ENCODE measurements at regions not wholly inside any gene's neighbourhood (a gene's known extent, or its start where the extent isn't known, plus 50 kb on each side); places are given as distances from the start of the nearest gene placed in this dataset.

DNA sequence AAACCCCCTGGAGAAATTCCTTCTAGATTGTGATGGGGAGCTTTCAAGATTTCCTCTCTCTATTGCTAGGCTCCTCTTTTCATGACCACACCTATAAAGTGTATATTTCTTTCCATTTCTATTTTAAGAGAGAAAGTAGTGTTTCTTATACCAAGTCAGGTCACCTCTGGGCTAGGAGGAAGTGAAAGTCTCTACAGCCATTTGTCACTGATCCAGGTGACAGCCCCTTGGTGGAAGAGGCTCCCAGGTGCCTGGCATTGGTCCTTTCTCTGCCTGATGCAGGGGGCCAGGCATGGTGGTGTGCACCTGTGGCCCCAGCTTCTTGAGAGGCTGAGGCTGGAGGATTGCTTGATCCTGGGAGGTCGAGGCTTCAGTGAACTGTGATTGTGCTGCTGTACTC, 64.7 kb downstream of the DHCR7 start:
- Histone ChIP-seq H3K9ac (ENCODE audit: low read length in 2 of 2) (no peak overlapping the region), H3K36me3 (ENCODE audit: control insufficient read depth in 2 of 2, insufficient read depth in 2 of 2, low read length in 2 of 2) (no peaks in the 10 kb centered on the region), H3K27ac (ENCODE audit: low read length) (no peak overlapping the region), H3K9me3 (ENCODE audit: control insufficient read depth in 2 of 2, low read length in 2 of 2) (peaks cover 0 to 3% of the 10 kb centered on the region in 2 donors), H3K27me3 (ENCODE audit: control insufficient read depth in 1 of 2, insufficient read depth in 2 of 2, low read length in 2 of 2) (peaks cover under 1 to 11% of the 10 kb centered on the region in 2 donors), H3K4me1 (ENCODE audit: control insufficient read depth, insufficient read depth, low read length) (no peaks in the 10 kb centered on the region), H3K4me3 (ENCODE audit: low read length in 2 of 2) (no peak overlapping the region)

DNA sequence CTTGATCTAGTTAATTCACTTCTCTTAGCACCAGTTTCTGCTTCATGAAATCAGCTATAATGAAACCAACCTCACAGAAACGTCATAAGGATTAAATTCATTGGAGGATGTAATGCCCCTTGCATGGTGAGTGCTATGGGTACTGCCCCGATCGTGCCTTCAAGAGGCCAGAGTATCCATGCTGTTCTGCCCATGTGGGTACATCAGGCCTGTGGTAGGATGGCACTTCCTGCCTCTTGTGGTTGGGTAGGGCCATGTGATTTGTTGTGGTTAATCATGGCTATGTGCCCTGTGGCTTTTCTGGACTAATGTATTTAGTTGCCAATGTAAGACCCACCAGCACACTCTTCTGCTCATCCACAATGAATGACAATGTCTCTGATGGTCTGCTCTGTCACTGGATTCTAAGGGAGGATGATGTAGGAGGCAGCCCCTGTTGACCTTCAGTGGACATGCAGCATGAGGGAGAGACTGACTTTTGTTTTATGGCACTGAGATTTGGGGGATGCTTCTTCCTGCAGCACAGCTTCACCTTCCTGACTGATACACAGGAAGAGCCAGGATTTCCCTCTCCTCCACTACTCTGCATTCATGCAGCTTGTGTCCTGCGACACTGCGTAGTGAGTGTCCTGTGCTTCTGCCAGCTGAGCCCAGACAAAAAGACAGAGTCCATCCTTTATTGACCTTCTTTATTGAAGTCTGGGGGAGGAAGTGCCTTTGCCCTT, 66.2 kb downstream of the DHCR7 start:
- Histone ChIP-seq H3K9ac (ENCODE audit: low read length in 2 of 2) (no peak overlapping the region), H3K4me3 (ENCODE audit: low read length in 2 of 2) (no peak overlapping the region), H3K27me3 (ENCODE audit: control insufficient read depth in 1 of 2, insufficient read depth in 2 of 2, low read length in 2 of 2) (peaks cover 0 to 8% of the 10 kb centered on the region in 2 donors), H3K9me3 (ENCODE audit: control insufficient read depth in 2 of 2, low read length in 2 of 2) (peaks cover 0 to 3% of the 10 kb centered on the region in 2 donors), H3K4me1 (ENCODE audit: control insufficient read depth, insufficient read depth, low read length) (no peaks in the 10 kb centered on the region), H3K36me3 (ENCODE audit: control insufficient read depth in 2 of 2, insufficient read depth in 2 of 2, low read length in 2 of 2) (no peaks in the 10 kb centered on the region), H3K27ac (ENCODE audit: low read length) (no peak overlapping the region)

DNA sequence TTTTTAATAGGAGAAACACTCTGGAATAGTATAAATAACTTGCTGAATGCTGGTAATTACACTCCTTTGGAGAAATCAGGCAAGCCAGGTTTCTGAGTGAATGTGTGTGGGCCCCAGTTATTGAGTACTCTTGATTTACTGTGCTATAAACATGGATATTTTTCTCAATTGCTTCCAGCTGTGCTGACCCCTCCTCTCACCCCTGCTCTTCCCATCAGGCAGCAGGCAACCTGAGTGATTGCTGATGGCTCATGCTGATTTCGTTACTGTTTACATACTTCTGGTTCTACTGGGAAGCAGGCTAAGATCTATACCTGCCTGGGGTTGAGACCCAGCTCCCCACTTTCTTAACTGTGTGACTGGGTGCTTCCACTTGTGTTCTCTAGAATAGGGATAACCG, 68.5 kb downstream of the DHCR7 start:
- Histone ChIP-seq H3K9ac (ENCODE audit: low read length in 2 of 2) (no peak overlapping the region), H3K27me3 (ENCODE audit: control insufficient read depth in 1 of 2, insufficient read depth in 2 of 2, low read length in 2 of 2) (peaks cover 2 to 5% of the 10 kb centered on the region in 2 donors), H3K27ac (ENCODE audit: low read length) (no peak overlapping the region), H3K36me3 (ENCODE audit: control insufficient read depth in 2 of 2, insufficient read depth in 2 of 2, low read length in 2 of 2) (no peaks in the 10 kb centered on the region), H3K4me1 (ENCODE audit: control insufficient read depth, insufficient read depth, low read length) (no peaks in the 10 kb centered on the region), H3K9me3 (ENCODE audit: control insufficient read depth in 2 of 2, low read length in 2 of 2) (peaks cover 0 to 3% of the 10 kb centered on the region in 2 donors), H3K4me3 (ENCODE audit: low read length in 2 of 2) (no peak overlapping the region)

DNA sequence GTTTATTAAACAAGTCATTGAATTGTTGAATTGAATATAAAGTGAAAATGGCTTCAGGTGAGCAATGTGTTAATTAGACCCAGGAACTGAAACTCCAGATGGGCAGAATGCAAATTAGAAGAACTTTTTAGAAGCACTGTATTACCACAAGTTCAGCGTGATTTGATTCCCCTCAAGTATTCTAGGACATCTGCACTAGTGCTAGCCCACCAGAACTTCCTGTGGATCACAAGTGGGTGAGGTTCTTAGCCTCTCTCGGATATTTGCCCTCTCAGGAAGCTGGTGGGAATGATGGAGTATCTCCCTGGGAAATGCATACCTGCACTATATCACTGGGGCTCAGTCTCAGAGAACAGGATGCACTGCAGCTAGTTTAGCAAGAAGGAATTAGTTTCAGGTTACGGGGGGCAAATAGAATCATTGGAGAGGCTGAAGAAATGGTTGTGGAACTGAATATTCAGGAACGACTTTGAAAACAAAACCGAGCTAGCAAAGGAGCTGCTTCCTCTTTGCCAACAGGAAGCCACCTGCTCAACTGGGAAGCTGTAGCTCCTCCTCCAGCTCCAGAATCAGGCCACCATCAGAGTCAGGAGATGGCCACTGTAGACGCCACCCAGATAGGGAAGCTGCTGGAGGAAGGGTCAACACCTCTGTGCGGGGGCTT, 74.3 kb downstream of the DHCR7 start:
- peaks cover 2 to 5% of the 10 kb centered on the region in 2 donors for H3K27me3 ChIP-seq (ENCODE audit: control insufficient read depth in 1 of 2, insufficient read depth in 2 of 2, low read length in 2 of 2)
- H3K36me3 ChIP-seq (ENCODE audit: control insufficient read depth in 2 of 2, insufficient read depth in 2 of 2, low read length in 2 of 2), result no peaks in the 10 kb centered on the region
- H3K27ac ChIP-seq (ENCODE audit: low read length), result no peak overlapping the region
- no peaks in the 10 kb centered on the region for H3K4me1 ChIP-seq (ENCODE audit: control insufficient read depth, insufficient read depth, low read length)
- H3K4me3 ChIP-seq (ENCODE audit: low read length in 2 of 2), result no peak overlapping the region
- no peaks in the 10 kb centered on the region for H3K9me3 ChIP-seq (ENCODE audit: control insufficient read depth in 2 of 2, low read length in 2 of 2)
- no peak overlapping the region for H3K9ac ChIP-seq (ENCODE audit: low read length in 2 of 2)

DNA sequence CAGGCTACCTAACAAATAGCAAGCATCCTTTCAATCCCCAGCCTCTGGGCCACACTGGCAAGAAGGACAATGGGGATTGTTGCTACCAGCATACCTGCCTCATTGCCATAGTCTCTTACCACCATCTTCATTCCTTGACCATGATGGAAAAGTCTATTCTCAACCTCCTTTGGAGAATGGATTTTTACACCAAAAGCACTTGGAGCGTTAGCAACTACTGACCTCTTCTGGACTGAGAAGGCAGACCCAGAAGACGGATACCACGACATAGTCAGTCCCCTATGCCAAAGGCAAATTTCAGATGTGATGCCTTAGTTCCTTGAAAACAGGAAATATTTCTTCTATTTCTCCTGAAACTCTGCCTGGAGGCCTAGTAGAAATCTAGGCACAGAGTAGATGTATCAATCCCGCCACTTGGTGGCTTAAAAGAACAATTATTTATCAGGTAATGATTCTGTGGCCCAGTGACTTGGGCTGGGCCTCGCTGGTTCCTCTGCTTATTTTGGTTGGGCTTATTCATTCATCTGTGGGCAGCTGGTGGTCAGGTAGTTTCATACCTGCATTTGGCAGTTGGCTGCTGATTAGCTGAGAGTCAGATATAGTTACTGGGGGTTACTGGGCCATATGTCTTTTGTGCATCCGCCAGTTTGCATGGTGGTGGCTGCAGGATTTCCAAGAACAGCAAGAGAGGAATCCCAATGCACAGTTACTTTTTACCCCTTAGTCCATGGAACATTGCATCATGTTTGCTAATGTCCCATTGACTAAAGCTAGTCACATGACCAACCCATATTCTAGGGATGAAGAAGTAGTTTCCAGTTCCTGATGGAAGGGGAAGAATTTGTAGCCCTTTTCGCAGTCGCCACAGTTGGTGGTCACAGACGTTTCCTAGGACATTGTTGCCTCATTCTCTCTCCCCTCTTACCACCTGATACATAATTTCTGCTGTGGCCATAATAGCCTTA, 75.2 kb downstream of the DHCR7 start:
- no peak overlapping the region for H3K27ac ChIP-seq (ENCODE audit: low read length)
- no peak overlapping the region for H3K4me3 ChIP-seq (ENCODE audit: low read length in 2 of 2)
- H3K36me3 ChIP-seq (ENCODE audit: control insufficient read depth in 2 of 2, insufficient read depth in 2 of 2, low read length in 2 of 2), result no peaks in the 10 kb centered on the region
- peaks cover 2 to 7% of the 10 kb centered on the region in 2 donors for H3K27me3 ChIP-seq (ENCODE audit: control insufficient read depth in 1 of 2, insufficient read depth in 2 of 2, low read length in 2 of 2)
- no peaks in the 10 kb centered on the region for H3K4me1 ChIP-seq (ENCODE audit: control insufficient read depth, insufficient read depth, low read length)
- H3K9me3 ChIP-seq (ENCODE audit: control insufficient read depth in 2 of 2, low read length in 2 of 2), result no peaks in the 10 kb centered on the region
- no peak overlapping the region for H3K9ac ChIP-seq (ENCODE audit: low read length in 2 of 2)

DNA sequence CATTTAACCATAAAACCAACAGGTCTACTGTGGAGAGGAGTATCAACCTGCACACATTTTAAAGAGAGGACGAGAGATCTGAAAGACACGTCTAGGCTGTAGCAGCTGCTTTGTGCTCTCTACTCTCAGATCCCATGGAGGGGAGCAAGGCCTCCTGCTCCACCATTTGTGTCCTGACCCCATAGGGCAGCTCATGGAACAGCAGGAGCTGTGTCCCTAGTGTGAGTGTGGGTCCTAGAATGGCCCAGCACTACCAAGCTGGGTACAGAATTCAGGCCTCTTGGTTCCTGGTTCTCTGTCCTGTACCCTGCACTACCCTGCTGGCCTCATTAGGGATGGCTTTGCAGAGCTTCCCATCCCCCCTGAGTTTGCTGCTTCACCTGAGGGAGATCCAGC, 76.5 kb downstream of the DHCR7 start:
- no peaks in the 10 kb centered on the region for H3K36me3 ChIP-seq (ENCODE audit: control insufficient read depth in 2 of 2, insufficient read depth in 2 of 2, low read length in 2 of 2)
- H3K4me3 ChIP-seq (ENCODE audit: low read length in 2 of 2), result no peak overlapping the region
- H3K9ac ChIP-seq (ENCODE audit: low read length in 2 of 2), result no peak overlapping the region
- no peaks in the 10 kb centered on the region for H3K4me1 ChIP-seq (ENCODE audit: control insufficient read depth, insufficient read depth, low read length)
- no peak overlapping the region for H3K27ac ChIP-seq (ENCODE audit: low read length)
- H3K27me3 ChIP-seq (ENCODE audit: control insufficient read depth in 1 of 2, insufficient read depth in 2 of 2, low read length in 2 of 2), result peaks cover under 1 to 6% of the 10 kb centered on the region in 2 donors
- no peaks in the 10 kb centered on the region for H3K9me3 ChIP-seq (ENCODE audit: control insufficient read depth in 2 of 2, low read length in 2 of 2)

DNA sequence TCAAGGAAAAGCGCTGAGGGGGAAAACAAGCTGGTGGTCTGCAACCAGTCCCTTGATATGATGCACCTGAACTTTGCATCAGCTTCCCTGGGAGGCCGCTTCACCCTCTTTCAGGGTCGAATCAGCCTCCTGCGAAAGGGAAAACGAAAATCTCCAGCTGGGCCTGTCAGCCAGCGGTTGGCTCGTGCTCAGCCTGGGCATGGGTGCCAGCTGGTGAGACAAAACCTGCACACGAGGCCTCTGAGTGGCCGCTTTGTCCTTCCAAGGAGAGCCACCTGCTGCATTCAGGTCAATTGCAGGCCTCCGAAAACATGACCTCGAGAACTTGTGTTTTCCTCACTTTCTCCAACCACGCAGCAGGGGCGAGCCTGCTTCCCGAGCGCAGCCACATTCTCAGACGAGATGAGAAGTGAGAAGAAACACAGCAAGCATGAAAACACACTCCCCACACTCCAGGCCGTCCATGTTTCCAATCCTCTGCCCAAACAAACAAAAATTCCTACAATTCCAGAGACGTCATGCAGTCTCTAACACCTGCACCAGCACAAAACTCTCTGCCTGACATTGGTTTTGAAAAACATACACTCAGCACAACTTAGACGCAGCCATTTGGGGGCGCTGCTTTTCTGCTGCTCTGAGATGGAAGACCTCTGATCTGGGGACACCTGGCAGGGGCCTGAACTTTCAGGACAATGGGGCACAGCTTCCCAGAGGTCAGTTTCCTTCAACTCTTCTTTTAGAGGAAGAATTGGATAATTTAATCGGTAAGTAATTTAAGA, 77.1 kb downstream of the DHCR7 start:
- H3K9ac ChIP-seq (ENCODE audit: low read length in 2 of 2), result no peak overlapping the region

DNA sequence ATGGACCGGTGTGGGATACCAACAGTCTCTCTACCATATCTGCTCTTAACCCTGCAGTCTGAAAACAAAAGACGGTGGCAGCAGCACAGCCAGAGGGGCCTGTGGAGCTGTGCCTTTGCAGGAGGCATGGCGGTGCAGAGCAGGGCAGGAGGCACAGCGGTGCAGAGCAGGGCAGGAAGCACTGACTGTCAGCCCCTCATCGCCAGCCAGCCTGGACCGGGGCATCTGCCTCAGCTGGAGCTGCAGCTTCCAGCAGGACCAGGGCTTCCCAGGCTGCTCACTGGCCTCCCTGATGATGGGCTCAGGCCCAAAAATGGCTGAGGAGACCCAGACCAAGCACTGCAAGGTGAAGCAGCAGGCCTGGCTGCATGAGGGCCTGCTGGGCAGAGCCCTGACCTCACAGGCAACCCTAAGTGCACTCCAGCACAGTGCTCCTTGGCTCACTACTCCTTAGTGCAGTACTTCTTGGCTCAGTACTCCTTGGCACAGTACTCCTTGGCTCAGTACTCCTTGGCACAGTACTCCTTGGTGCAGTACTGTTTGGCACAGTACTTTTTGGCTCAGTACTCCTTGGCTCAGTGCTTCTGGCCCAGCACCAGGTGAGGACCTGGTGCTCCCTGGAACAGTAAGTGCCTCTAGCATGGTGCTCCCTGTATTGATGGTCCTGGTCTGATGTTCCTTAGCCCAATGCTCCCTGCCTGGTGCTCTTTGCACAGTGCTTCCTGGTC, 78.0 kb downstream of the DHCR7 start:
- Histone ChIP-seq H3K27ac (ENCODE audit: low read length) (no peak overlapping the region), H3K9me3 (ENCODE audit: control insufficient read depth in 2 of 2, low read length in 2 of 2) (no peaks in the 10 kb centered on the region), H3K27me3 (ENCODE audit: control insufficient read depth in 1 of 2, insufficient read depth in 2 of 2, low read length in 2 of 2) (peaks cover 0 to 3% of the 10 kb centered on the region in 2 donors), H3K36me3 (ENCODE audit: control insufficient read depth in 2 of 2, insufficient read depth in 2 of 2, low read length in 2 of 2) (no peaks in the 10 kb centered on the region), H3K4me3 (ENCODE audit: low read length in 2 of 2) (no peak overlapping the region), H3K4me1 (ENCODE audit: control insufficient read depth, insufficient read depth, low read length) (no peaks in the 10 kb centered on the region), H3K9ac (ENCODE audit: low read length in 2 of 2) (no peak overlapping the region)

More for the DNA sequence above, 77.1 kb downstream of the DHCR7 start:
- Histone ChIP-seq H3K4me3 (ENCODE audit: low read length in 2 of 2) (no peak overlapping the region), H3K27ac (ENCODE audit: low read length) (no peak overlapping the region), H3K9me3 (ENCODE audit: control insufficient read depth in 2 of 2, low read length in 2 of 2) (no peaks in the 10 kb centered on the region), H3K36me3 (ENCODE audit: control insufficient read depth in 2 of 2, insufficient read depth in 2 of 2, low read length in 2 of 2) (no peaks in the 10 kb centered on the region), H3K4me1 (ENCODE audit: control insufficient read depth, insufficient read depth, low read length) (no peaks in the 10 kb centered on the region), H3K27me3 (ENCODE audit: control insufficient read depth in 1 of 2, insufficient read depth in 2 of 2, low read length in 2 of 2) (peaks cover 0 to 3% of the 10 kb centered on the region in 2 donors)

DNA sequence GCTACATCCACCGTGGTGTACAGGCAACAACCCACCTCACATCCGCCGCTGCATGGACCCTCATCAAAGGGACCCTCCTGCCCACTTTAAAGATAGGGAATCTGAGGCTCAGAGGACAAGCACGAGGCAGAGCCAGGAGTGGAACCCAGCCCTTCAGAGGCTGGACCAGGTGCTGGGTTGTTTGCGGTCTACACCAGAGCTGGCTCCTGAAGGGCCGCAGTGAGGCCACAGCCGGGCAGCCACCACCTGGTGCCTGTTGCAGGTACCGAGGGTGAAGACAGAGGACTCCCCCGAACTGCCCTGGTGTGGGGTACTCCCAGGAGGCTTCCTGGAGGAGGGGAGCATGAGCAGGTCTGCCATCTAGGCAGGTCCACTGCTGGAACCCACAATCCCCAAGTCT, 78.8 kb downstream of the DHCR7 start:
- no peaks in the 10 kb centered on the region for H3K36me3 ChIP-seq (ENCODE audit: control insufficient read depth in 2 of 2, insufficient read depth in 2 of 2, low read length in 2 of 2)
- no peaks in the 10 kb centered on the region for H3K9me3 ChIP-seq (ENCODE audit: control insufficient read depth in 2 of 2, low read length in 2 of 2)
- H3K9ac ChIP-seq (ENCODE audit: low read length in 2 of 2), result no peak overlapping the region
- H3K4me1 ChIP-seq (ENCODE audit: control insufficient read depth, insufficient read depth, low read length), result no peaks in the 10 kb centered on the region
- no peak overlapping the region for H3K4me3 ChIP-seq (ENCODE audit: low read length in 2 of 2)
- no peak overlapping the region for H3K27ac ChIP-seq (ENCODE audit: low read length)
- peaks cover 0 to 3% of the 10 kb centered on the region in 2 donors for H3K27me3 ChIP-seq (ENCODE audit: control insufficient read depth in 1 of 2, insufficient read depth in 2 of 2, low read length in 2 of 2)
